HG02852 (cell line): ENCODE measurements at regions not wholly inside any gene's neighbourhood (a gene's known extent, or its start where the extent isn't known, plus 50 kb on each side); places are given as distances from the start of the nearest gene placed in this dataset.

Source experiments
- ATAC-seq: cut with Tn5 transposase; IDR thresholded peaks from one replicate; pipeline ENCODE4 v1.9.1; 2021; ENCODE audit warnings: mild to moderate bottlenecking, moderate library complexity; ENCODE audit not compliant: unreplicated experiment

DNA sequence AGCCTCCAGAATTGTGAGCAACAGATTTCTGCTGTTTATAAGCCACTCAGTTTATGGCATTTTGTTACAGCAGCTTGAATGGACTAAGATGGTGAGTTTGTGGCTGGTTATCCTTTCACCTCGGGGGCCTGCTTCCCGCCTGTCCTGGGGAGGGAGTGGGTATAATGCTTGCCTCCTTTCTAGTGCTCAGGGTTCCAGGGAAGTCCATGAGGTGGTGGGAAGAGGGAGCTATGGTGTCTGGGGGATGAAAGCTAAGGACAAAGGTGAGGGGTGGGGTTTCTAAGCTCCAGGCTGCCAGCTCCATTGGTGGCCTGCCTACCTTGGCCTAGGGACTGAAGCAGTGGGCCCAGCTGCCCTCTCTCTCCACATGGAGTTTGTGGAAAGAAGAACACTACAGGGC lies 50.2 kb upstream of the SDK2 start:
- no peak for ATAC-seq

DNA sequence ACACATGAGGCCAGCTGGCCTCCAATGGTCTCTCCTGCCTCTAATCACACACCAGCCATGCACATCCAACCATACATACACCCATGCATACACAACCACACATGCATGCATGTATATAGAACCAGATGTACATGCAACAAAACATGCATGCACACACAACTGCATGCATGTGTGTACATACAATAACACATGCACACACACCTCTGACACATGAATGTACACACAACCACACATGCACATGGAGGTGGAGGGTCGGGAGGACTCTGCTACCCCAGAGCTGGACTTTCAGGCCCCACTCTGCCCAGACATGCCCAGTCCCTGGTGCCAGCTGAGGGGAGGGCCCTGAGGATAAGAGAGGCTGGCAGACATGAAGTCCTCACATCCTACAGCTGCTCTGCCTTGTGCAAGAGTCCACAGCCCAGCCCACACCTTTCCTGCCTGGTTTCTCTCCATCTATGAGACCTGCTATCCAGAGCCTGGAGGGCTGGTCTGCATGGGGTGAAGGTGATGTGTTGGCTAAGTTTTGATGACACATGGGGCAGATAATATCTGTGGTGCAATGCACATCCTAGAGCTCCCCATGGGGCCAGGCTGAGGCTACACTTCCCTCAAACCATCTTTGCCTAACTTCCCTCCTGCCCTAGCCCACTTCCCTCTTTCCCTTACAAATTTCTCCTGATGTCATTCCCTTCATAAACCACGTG lies 50.9 kb upstream of the SDK2 start:
- no peak for ATAC-seq

DNA sequence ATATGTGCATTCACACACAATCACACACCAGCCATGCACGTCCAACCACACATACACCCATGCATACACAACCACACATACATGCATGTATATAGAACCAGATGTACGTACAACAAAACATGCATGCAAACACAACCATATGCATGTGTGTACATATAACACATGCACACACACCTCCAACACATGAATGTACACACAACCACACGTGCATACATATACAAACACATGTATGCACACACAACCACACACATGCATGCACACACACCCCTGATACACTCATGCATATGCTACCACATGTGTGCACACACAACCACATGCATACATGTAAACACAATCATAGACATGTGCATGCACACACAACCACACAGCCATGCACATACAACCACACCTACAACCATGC lies 52.0 kb upstream of the SDK2 start:
- no peak for ATAC-seq

DNA sequence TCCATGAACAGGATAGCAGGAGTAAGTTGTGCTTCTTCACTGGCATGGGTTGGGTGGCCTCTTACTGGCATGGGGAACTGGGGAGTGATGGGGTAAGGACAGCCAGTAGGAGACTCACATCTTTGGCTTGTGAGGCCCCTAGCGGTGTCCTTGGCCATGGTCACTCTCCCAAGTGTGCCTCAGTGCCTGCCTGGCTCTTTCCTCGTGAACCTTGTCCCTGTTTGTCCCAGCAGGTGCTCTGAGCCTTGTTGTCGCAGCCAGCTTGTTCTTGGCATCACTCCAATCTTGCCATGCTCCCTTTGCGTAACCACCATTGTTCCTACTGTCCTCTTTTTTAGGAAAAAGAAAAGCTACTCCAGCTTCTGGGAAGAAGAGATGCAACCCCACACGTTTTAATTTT lies 53.6 kb upstream of the SDK2 start:
- ATAC-seq = no peak

DNA sequence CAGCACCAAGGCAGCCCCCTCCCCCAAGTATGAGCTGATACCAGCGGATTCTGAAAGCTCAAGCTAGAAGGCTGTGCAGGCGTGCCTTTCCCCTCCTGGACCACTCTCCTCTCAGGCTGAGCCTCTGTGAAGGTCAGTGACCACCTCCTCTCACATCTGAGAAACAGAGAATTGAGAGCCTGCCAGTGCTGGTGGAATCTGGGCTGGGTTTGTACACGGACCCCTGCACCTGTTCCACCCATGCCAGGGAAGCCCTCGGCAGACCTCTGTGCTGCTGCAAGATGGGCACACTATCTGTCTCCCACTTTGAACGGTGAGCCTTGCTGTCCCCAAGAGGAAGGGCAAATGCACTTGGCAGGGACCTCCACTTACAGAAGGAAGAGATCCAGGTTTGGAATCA lies 54.7 kb upstream of the SDK2 start:
- no peak for ATAC-seq

DNA sequence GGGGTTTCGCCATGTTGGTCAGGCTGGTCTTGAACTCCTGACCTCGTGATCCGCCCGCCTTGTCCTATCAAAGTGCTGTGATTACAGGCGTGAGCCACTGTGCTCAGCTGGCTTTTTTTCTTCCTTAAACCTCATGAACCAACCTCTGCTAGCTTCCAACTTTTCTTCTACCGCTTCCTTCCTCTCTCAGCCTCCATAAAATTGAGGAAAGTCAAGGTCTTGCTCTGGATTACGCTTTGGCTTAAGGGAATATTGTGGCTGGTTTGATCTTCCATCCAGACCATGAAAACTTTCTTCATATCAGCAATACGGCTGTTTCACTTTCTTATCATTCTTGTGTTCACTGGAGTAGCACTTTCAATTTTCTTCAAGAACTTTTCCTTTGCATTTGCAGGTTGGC lies 57.5 kb upstream of the SDK2 start:
- ATAC-seq = no peak

DNA sequence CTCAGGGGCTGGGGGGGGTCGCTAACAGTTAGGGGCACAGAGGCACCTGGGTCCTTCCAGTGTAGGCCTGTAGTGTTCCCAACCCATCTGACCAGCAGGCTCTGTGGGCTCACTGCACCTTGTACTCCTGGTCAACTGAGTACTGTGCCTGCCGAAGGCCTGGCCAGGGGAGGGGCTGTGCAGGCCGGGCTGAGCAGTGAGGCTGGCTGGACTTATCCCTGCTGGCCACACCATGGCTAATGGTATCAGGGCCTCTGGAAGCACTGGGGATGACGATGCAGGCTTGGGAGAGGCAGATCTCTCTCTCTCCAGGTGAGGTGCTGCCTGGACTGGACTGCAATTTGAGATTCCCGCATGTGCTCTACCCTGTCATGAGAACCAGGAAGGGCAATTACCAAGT lies 58.9 kb upstream of the SDK2 start:
- ATAC-seq = no peak

DNA sequence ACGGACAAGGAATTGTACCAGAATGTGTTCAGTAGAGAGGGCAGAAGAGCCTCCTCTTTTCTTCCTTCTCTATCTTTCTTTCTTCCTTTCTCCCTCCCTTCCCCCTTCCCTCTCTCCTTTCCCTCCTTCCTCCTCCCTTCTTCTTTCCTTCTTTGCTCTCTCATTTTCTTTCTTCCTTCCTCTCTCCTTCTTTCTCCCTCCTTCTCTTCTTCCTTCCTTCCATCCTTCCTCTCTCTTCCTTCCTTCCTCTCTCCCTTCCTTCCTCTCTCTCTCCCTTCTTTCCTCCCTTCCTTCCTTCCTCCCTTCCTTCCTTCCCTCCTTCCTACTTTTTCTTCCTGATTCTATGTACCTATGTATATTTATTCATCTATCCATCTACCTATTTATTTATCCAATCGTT lies 59.7 kb upstream of the SDK2 start:
- ATAC-seq = no peak

DNA sequence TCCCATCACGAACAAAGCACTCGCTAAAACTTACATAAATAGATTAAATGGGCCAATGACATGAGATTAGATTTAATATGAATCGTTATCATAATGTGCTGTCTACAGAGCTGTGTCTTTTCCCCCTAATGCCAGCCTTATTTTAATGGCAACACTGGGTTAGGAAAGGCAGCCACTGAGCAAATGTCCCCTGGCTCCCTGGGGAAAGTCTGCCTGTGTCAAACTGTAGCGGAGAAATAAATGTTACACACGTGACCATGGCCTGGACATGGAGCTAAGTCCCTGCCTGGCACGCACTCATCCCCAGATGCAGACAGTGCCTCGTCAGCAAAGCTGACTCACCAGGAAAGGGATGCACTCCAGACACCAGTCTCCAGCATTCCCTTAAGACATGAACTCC lies 61.3 kb upstream of the SDK2 start:
- no peak for ATAC-seq

DNA sequence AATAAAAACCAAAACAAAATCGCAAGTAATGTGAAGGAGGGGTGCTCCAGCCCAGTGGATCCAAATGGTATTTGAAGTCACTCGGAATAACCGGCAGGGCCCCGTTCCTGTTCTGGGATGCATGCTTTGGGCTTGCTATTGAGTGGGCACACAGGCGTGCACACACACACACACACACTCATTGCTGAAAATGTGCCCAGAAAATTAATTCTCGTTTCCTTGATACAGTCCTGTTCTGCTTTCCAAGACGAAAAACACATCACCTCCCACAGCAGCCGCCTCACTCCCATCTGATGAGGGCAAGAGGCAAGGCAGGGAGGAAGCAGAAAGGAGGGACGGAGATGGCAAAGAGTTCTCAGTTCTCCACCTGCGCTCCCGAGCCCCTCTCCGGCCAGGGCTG lies 62.2 kb upstream of the SDK2 start:
- no peak for ATAC-seq

DNA sequence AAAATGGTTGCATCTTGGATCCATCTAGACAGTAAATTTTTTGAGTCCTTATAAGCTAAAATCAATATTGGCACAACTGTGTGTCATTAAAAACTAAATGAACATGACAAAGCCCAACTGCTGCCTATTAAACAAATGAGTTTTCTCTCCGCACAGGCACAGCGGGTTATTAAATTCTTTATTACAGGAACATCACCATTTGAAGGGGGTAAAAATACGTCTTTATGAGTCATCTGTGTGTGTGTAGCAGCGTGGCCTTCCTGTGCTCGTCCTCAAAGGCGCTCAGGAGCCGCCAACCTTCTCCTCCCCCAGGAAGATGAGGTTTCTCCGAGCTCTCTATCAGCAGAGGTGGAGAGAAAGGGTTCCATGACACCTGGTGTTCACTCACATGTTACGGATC lies 62.6 kb upstream of the SDK2 start:
- no peak for ATAC-seq

DNA sequence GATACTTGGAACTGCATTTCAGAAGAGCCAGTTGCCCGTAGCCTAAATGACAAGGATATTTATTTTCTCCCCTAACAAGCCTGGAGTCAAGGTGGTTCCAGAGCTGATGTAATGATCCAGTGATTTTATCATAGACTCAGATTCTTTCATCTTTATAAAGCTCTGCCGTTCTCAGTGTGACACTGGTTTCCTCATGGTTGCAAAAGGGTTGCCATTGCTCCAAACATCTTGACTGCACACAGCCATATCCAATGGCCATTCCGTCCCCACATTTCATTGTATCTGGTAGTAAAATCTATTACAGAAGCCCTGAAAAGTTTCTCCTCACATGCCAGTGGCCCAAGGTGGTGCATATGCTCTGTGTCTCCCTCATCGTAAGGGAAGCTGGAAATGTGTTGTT lies 63.1 kb upstream of the SDK2 start:
- ATAC-seq = no peak

DNA sequence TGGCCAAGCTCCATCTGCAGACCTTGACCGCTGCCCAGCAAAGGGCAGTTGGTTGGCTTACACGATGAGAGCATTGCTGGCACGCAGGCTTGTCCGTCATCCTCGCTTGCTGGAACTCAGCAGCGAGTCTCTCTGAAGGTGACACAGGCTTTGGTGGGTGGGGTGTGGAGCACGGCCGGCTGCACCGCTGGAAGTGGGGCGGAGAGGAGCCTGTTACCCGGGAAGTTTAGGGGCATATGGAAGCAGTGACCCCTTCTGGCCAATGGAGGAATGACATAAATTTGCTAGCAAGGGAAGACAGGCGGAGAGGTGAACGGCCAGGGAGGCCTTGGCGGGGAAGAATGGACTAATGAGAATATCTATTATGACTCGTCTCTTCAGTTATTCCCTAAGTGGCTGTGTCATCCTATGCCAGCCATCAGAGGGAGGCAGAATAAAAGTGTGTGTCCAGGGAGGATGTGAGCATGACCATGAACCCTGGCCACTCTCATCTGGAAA lies 65.9 kb upstream of the SDK2 start:
- no peak for ATAC-seq

DNA sequence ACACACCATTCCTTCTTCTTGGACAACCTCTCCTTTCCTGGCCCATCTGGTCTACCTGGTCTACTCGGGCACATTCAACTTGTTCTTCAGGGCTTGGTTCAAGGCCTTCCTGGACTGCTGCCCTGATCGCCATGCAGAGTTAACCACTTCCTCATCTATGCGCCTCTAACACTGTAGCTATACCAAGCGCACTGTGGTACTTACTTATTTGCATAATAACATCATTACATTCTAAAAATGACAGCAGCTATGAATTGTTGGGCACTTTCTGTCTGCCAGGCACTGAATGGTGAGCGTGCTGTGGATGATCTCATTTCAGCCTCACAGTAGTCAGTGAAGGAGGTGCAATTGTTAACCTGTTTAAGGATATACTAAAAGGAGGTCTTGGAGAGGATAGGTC lies 66.9 kb upstream of the SDK2 start:
- no peak for ATAC-seq

DNA sequence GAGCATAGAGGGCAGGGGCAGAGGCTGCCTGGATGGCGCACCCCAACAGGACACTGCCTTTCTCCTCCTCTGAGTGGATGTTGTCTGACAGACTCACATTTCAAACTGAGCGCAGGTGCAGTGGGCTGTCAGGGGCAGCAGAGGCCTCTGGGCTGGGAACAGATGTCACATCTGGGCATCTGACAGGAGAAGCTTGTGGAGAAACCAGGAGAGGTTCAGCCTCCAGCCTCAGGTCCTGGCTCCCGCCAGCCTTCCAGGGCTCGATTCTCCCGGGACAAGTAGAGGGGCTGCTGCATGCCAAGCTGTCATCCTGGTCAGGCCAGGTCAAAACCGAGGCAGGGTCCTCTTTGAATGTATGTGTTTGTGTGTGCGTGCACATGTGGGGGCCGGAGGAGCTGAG lies 67.7 kb upstream of the SDK2 start:
- no peak for ATAC-seq

DNA sequence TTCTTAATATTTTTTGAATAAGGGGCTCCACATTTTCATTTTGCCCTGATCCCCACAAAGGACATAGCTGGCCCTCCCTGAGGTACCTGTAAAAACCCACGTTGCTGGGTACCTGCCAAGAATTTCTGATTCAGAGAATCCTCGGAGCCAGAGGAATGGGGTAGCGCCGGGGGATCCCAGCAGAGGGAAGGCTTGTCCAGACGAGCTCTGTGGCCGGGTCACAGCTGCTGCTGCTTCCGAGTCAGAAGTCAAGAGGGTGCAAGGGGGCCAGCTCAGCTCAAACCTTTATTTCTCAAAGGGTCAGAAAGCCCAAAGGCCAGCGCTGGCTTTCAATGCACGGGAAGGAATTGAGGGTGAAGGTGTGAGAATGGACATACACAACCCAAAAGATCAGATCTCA lies 68.9 kb upstream of the SDK2 start:
- no peak for ATAC-seq

DNA sequence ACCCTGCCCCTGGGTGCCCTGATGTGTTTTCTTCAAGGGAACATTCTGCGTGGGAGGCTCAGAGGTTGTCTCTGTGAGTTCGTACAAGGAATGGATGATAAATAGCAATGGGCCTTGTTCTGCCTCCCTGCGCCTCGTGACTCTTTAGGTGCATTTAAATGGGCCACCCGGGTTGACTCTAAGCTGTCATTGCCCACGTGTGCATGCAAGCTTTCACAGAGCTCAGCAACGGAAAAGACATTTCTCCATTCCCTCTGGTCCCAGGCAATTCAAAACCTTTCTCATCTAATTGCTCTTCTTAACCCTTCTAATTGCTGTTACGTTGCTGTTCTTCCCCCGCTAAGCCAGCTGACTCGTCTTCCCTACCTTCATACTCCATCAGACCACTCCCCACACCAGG lies 71.5 kb upstream of the SDK2 start:
- no peak for ATAC-seq

DNA sequence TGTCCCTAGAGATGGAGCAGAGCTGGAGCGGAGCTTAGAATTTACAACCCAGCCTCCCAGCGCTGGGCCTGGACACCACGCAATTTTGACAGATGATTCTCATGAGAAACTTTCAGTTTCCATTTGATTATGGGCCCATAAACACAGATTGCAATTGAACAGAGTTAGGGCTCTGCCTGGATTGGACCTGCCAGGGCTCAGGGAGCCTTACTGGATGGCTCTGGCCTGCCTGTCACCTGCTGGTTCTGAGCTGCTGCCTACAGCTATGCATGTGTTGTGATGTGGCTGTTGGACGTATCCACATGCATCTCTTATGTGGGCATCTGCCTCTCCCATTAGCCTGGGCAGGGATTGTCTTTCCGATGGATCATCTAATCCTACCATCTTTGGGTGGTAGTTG lies 73.4 kb upstream of the SDK2 start:
- ATAC-seq = no peak

DNA sequence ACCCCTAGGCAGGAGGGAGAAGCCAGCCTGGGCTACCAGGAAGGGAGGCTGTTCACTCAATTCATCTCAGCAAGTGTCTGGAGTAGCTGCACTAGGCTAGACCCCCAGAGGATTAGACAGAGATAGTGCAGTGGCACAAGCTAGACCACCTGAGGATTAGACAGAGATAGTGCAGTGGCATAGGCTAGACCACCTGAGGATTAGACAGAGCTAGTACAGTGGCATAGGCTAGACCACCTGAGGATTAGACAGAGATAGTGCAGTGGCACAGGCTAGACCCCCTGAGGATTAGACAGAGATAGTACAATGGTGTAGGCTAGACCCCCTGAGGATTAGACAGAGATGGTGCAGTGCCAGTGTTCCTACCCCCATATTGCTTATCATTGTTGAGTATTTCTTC lies 74.1 kb upstream of the SDK2 start:
- no peak for ATAC-seq

DNA sequence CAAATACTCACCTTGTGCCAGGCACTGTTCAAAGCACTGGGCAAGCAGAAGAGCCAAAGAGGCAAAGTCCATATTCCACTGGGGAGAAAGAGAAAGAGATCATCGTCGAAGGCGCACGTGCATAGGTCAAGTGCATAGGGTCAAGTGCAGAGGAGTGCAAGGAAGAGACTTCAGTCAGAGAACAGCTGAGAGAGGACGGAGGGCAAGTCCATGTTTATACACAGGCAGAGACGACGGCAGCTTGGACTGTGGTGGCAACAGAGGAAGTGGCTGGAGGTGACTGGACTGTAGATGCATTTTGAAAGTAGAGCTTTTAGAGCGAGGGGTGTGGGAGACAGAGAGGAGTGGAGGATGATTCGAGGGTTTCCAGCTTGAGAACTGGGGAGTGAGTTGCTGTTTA lies 74.7 kb upstream of the SDK2 start:
- ATAC-seq = no peak

DNA sequence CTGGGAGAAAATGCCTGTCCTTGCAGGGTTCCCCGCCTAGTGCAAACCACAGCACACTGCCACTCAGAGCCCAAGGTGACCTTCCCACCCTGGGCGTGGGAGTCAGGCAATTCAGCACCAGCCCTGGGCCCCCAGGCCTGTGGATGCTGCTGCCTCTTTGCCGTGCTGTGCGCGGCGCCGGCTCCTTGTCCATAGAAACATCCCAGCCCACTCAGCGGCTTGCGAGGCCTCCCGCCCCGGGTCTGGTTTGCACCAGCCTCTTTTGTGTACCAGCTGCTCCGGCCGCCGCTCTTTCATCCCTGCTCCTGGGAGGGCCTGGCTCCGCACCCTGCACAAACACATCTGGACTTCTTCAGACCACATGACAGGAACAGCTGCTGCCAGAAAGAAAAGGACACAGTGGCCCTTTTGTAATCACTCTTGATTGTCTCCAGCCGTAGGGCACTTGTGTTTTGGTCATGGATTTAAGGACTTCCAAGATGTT lies 75.4 kb upstream of the SDK2 start:
- ATAC-seq = no peak

DNA sequence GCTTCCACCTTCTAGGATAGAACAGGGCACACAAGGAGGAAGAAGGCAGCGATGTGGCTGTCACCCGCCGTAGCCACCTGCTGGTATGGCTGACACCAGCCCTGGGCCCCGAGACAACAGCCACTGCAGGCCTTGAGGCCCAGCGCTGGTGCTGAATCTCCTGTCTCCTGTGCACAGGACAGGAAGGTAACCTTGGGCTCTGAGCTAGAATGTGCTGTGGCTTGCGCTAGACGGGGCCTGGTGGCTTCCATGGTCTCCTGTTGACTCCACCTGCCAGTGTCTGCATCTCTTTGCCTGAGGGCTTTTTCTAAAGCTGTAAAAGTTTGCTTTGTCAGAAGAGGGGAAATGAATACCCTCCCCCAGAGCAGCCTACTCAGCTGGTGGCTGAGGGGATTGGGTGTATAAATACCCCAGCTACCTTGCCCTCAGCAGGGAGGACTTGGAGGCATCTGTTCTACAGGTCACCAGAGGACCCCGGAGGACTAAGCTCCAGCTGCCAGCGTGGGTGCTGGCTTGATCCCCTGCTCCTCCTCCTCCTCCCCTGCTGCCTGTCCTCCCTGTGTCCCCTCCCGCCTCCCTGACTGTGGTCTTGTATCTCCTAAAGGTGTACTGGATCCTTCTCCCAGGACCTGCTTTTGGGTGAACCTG lies 76.1 kb upstream of the SDK2 start:
- ATAC-seq = no peak

DNA sequence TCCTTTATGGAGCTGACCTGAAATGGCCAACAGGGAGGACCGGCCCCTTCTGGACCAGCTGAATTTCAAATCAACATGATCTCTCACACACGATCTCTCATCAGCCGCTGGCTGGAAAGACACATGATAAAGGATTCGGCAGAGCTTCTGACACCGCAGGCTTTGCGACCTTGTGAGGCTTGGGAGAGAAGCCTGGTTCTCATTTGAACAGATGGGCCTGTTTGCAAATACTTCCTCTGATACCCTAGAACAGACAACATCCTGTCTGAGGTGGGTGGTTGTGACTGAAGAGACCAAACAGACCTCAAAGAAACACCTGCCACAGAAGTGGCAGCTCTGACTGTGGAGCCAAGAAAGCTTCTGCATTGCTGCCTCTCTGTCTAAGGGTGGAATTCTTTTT lies 77.9 kb upstream of the SDK2 start:
- no peak for ATAC-seq
